GM19463 (cell line): ENCODE measurements at regions not wholly inside any gene's neighbourhood (a gene's known extent, or its start where the extent isn't known, plus 50 kb on each side); places are given as distances from the start of the nearest gene placed in this dataset.
"Not testable (repeated sequence)": the region's sequence is repeated elsewhere in the genome, so short reads cannot be mapped to it uniquely, and the experiment has no call there.

Experiments
- ATAC-seq: cut with Tn5 transposase; IDR thresholded peaks from one replicate; pipeline ENCODE4 v1.9.1; 2021; ENCODE audit warnings: mild to moderate bottlenecking, moderate library complexity; ENCODE audit not compliant: unreplicated experiment

DNA sequence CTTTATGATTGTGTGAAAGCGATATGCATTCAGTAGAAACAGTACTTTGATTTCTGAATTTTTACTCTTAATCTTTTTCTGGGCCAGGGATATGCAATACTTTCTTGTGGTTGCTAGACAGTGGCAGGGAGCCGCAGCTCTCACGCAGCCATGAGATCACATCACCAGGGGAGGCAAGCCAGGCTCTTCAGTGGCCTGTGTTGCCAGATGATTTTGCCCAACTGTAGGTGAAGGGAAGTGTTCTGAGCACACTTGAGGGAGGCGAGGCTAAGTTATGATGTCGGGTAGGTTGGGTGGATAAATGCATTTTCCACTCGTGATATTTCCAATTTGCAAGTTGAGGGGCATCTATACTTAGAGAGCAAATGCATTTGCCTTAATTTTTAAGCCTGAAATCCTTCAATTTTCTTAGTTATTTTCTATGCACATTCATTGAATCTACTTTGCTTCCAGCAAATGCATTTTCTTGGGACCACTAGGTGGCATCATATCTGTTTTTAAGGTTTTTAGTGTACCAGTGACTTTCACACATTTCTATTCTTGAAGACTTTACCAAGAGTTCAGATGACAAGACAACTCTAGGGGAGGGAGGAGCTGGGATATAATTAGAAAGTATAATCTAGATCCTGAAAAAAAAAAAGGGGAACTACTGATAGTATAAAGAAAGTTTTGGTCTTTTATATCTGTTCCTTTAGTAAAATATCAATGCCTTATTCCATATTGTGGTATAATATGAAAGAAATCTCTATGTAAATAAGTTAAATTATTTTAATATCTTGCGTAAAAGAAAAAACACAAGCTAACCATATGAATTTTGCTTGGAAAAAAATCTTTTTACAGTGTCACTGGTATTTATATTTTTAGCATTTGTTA is 643.3 kb downstream of the SOCS6 start:
- no peak for ATAC-seq

DNA sequence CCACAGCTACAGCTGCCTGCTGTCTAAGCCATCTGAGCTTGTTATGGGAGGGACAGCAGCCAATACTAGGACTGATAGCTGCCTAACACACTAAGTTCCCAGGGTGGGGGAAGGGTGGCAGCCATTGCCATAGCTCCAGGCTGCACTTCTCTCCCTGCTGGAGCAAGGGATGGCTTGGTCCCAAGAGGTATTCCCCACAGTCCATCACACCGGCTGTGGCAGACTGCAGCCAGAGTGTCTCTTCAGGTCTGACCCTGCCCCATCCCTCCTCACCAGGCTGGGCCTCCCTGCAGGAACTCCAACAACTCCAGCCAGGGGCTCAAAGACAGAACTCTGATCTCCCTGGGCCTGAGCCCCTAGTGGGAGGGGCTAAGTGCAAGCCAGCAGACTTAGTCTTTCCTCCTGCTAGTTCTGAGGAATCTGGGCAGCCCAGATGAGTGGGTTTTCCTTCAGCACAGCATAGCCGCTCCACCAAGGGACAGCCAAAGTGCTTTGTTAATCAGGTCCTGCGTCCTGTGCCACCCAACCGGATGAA is 632.1 kb downstream of the SOCS6 start:
- ATAC-seq = no peak

DNA sequence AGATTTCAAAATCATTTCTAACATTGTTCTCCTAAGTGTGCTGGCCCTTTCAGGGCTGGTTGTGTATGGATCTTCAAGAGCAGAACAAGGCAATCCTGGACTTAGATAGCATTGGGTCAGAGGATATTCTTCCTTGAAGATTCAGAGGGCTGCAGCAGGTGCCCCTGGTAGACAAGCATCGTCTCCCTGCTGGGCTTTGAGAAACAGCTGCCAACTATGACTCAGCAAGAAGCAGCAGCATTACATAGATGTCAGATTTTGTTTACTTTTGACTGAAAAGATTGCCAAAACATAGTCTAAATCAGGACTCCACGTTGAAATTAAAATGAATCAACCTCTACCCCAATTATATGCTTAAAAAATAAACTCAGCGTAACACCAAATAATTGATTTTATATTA is 618.8 kb downstream of the SOCS6 start:
- ATAC-seq = no peak

DNA sequence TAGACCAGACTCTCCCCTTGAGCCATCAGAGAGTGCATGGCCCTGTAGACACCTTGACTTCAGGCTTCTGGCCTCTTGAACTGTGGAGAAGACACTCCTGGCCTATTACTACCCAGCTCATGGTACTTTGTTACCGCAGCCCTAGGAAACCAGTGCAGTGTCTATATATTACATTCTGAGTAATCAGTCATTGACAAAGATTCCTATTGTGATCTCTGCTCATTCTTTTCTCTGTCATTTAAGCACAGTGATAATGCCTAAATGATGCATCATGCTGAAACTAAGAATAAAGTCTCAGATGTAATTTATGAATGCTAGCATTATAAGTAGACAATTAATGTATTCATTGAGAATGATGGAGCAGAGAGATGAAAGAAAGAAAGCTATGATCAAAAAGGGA is 603.5 kb downstream of the SOCS6 start:
- ATAC-seq = no peak

DNA sequence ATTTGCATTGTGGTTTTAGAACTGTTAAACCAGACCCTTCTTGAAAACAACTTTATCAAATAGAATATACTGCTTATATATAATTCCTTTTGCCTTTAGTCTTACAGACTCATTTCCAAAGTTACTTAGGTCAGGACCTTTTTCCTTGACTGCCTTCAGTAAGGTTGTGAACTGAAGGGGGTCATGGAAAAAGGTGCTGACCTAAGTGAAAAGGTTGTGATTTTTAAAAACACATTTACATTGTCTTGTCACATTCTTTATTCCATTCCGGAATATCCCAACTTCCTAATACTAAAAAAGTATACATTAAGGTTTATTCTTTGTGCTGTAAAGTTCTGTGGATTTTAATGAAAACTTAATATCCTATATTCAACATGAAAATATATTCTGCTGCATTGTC is 581.4 kb downstream of the SOCS6 start:
- ATAC-seq = no peak

DNA sequence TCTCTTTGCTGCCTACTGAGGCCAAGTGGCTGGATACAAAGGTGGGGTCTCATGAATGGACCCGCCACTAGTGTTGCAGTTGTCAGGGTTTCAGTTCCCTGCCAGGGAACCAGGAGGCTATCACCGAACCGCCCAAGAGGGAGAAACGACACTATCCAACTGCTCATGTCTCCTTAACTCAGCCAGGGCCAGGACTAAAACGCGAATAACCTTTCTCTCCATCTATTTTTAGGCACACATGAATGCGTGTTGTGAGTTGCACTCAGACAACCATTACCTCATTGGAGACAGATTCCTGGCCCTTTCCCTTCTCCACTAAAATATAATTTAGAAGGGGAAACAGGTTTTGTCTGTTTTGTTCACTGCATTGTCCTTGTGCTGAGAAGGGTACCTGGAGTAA is 559.5 kb downstream of the SOCS6 start:
- ATAC-seq = no peak

DNA sequence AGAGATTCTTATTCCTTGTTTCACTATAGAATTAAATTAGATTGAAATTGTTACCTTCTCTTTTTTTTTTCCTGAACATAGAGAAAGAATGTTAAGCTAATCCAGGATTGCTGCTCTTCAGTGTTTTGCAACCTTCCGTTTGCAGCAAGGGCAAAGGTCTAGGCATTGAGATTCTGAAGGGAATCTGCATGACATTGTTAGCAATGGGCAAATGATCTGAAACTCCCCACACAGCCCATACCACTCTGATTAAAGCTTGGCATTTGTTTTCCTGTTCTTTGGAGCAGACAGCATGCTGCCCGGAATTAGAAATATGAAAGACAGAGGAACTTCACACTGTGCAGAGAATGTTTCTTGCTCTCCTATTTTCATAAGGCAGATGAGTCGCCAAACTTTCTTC is 551.8 kb downstream of the SOCS6 start:
- ATAC-seq = no peak

DNA sequence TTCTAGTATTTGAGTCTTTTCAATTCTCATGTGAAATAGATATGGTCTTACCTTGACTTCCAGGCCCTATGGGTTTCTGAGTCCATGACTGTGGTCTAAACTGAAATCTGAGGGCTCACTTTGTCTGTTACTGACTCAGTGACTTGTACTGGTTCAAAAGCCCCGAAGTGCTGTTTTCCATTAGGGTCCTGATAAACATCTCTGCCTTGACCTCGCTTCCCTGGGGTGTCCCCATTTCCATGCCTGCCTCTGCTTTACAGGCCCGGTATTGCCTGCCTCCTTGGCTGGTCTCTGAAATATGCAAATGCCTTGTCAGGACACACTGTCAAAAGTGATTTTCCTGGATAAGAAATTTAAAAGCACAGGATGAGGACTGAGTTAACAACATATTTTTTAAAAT is 538.8 kb downstream of the SOCS6 start:
- ATAC-seq = no peak

DNA sequence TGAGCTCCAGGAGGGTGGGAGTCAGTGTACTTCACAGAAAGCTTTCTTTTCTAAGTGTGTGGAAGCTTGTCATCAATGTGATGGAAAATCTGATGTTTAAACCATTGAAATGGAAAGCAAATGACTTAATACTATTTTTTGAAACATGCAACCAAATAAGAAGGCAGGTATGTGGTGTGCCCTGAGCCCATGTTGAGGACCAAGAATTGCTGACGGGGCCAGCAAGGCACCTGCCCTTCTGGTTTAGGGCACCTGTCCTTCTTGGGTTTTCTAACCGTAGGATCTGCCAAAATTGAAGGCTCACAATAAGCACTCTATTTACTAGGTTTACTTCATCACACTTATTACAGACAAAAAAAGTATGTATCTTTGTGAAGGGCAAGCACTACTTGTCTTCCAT is 537.7 kb downstream of the SOCS6 start:
- no peak for ATAC-seq

DNA sequence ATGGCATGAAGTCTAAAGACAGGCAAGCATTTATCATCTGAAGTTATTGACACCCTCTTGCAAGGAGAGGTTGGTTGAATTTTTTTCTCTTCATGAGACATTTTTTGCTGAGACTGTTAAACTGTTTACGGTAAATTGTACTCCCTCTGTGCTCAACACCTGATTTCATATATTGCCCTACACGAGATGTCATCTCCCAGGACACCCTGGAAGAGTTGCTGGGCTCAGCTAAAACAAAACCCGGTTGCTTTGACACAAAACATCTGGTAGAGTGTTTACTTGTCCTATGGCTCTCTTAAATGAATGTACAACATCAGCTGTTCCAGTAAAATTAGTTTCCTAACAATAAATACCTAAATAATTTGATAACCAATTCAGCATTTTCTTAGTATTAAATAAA is 533.8 kb downstream of the SOCS6 start:
- no peak for ATAC-seq

DNA sequence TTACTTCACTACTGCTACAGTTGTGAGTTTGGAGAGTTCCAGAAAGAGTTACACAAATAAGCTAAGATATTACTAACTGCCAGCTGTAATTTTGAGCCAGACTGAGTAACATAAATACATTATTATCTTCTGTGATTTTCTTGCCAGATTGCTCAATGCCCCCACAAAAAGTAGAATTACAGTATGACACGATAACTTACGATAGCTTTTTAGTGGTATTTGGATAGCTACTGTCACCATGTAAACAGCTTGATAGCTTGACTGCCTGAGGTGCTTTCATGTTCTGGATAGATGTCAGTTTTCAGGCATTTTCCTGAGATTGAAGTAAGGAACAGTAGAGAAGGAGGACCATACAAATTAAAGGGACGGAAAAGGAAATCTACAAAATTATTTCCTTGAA is 533.3 kb downstream of the SOCS6 start:
- no peak for ATAC-seq

DNA sequence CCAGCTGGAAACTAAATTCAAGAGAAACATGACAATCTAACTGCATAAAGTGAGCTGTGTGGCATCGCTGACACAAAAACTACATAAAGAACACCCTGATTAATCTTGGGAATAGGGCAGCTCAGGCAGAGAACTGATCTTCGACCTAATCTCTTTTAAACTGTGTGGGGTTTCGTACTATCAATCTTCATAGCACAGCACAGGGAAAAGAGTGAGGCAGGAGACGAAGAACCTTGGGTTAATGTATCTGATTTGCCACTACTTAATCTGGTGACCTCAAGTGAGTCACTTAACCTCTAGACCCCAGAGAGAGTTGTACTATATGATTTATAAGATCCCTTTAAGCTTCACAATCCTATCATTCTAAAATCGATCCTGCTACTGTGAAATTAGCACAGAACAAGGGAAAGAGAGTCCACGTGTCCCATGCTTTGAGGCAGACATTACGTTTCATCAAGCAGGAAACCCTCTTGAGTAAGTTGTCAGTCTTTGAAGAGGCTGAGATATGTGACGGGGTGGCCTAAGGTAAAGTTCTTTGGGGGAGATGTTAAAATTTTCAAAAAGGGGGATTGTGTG is 519.7 kb downstream of the SOCS6 start:
- no peak for ATAC-seq

DNA sequence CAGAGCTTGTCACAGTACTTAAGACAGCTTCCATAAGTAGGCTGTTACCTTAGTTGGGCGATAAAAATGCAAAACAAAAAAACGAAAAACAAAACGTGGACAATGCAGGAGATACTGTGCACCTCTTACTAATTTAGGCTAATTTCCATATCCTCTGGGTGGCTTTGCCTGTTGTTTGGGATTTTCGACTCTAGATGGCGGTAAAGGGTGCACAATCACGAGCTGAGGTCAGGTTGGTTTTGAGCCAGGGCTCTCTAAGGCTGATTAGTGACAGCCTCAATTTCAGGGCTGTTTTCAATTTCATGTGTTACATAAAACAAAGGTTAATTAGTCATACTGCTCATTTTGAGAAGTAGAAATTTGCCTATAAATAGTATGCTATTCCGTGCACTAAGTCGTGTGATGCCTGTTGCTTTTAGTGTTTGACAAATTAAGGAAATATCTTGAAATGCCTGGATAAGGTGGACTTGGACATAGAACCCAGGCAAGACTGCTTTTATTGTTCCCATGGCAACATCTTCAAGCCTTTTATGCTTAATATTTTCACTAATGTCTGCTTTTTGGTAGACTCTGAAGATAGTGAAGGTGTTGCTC is 493.1 kb downstream of the SOCS6 start:
- peak; percentile 97 for ATAC-seq

DNA sequence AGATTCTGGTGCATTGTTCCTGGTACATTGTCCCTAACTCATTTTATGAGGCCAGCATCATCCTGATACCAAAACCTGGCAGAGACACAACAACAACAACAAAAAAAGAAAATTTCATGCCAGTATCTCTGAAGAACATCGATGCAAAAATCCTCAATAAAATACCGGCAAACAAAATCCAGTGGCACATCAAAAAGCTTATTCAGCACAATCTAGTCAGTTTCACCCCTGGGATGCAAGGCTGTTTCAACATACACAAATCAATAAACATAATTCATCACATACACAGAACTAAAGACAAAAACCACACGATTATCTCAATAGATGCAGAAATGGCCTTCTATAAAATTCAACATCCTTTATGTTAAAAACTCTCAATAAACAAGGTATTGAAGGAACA is 477.4 kb downstream of the SOCS6 start:
- not testable (repeated sequence) for ATAC-seq

DNA sequence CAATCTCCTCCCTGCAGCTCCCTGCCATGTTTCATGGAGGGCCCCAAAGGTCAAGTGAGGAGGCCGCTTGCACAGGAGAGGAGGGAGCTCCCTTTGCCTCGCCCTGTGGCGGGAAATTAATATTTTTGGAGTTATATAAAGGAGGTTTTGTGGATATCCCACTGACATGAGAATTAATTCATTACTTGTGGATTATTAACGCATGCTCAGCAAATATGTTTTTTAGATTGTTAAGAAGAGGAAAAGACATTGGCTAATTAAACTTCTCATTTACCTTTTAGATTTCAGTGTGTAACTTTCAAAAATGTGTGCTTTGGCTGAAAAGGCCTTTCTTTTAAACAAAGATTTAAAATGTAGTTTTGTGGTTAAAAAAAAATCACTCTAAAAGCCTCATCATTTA is 474.0 kb downstream of the SOCS6 start:
- no peak for ATAC-seq

DNA sequence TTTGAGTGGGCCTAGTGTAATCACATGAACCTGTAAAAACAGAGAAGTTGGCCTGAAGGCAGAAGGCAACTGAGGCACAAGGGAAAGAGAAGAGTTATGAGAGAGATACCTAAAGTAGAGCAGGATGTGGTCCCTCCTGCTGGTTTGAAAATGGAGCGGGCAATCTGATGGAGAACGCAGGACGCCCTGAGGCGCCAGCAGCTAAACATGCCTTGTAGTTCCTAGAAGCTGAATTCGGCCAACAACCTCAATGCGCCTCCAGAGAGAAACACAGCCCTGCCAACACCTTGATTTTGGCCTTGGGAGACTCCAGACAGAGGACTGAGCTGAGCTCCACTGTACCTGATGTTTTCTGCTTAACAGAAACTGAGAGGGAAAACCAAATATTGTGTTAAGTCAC is 469.9 kb downstream of the SOCS6 start:
- ATAC-seq = no peak

DNA sequence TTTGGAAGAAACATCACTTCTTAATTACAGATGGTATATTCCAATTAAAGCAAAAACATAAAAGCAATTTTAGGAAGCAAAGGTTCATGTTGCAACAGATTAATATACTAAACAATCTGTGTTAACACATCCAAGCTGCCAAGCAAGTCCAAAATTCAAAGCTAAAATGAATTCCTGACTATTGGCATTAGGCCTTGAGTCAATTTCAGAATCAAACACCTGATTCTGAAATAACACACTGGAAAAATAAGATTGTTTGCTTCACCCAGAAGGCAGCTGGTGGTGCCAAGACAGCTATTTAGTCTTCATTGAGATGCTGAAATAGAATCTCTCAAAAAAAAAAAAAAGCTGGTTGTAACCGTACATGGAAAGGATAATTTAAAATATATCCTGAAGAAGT is 465.6 kb downstream of the SOCS6 start:
- no peak for ATAC-seq

DNA sequence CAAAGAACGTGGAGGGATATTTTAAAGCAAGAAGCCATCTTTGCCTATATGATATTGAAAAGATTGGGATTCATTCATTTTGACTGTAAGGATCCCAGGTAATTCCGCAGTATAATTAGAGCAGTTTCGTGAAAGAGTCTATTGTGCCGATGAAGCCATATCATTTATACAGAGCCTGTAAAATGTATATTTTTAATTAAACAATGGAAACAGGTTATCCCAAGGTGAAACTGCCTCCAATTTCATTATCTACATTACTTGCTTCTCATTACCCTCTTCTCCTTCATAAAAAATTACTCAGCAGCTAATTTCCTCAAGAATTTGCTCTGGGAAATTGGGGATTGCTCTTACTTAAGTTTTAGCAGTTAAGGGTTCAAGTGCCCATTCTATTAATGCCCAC is 444.1 kb downstream of the SOCS6 start:
- no peak for ATAC-seq

DNA sequence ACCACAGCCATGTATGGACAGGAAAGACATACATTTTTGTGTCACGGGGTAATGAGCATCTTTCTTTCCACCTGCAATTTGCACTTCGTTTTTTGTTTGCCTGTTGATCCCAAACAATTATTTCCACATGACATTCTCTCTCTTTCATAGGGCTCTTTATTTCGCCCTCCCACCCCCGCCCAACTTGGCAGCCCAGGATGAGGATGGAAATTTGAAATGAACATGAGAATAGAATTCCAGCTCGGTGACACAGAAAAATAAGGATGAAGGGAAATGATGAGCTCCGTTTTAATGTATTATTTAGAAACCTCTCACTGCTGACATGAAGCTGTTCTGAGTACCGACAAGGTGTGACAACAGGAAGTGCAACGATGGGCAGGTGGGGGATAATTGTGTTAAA is 443.3 kb downstream of the SOCS6 start:
- ATAC-seq = no peak

DNA sequence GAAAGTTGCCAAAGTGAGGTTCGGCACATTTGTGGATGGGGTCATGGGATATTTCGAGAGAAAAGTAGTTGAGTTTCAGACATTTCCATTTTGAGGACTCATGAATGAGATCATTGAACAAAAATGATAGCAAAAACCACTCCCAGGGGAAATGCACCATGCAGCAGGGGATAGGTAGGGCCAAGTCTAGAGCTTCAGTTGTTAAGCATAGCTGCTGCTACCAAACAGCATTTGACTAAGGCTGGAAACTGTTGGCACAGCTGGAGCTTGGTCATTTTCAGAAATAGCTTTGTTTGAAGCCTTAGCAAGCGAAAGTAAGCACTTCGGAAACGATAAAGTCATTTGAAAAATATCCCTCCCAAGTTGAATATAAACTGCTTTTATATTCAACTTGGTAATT is 431.8 kb downstream of the SOCS6 start:
- ATAC-seq = no peak

DNA sequence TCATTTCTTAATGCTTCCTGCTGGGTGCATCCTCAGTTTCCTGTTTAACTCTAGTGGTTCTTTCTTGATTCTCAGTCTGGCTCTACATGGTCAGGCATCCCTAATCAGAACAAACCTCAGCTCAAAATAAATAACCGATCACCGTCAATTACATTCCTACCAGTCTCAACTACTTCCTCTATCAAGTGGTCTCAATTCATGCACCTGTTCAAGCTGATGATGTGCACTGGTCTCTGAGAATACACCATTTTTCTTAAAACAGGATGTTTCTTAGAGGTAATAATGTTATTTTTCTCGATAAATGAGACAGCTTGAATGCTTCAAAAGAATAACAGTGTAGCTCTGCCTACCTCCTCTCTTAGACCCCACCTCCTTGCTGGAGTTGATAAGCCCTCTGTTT is 420.9 kb downstream of the SOCS6 start:
- ATAC-seq = no peak

DNA sequence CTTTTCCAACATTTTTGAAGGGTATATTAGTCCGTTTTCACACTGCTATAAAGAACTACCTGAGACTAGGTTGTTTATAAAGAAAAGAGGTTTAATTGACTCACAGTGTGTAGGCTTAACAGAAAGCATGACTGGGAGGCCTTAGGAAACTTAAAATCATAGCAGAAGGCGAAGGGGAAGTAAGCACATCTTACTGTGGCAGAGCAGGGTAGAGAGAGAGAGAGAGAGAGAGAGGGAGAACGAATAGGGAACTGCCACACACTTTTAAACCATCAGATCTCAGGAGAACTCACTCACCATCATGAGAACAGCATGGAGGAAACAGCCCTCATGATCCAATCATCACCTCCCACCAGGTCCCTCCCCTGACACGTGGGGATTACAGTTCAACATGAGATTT is 420.3 kb downstream of the SOCS6 start:
- ATAC-seq = no peak
